ENCODE measurements at regions not wholly inside any gene's neighbourhood (a gene's known extent, or its start where the extent isn't known, plus 50 kb on each side); places are given as distances from the start of the nearest gene placed in this dataset.

GRCh38 chr5:155665361-155665760 lies 651.8 kb downstream of the KIF4B start:
- Histone ChIP-seq H4K5ac (ENCODE audit: insufficient read length, low read depth, low read length) (no peak overlapping the region), H4K20me1 (replicated peaks in 1 of 2; ENCODE audit: control insufficient read depth in 1 of 2, insufficient read depth in 2 of 2, low read length in 2 of 2) (no peaks in the 10 kb centered on the region), H3K23ac (ENCODE audit: insufficient read length) (no peak overlapping the region), H3K23me2 (ENCODE audit: low read depth, low read length) (no peaks in the 10 kb centered on the region), H3K79me1 (ENCODE audit: low read depth, low read length) (no peaks in the 10 kb centered on the region), H2BK20ac (ENCODE audit: low read length) (no peak overlapping the region), H2BK15ac (ENCODE audit: low read length) (no peak overlapping the region), H3K56ac (replicated peaks; ENCODE audit: insufficient read length, low read depth, low read length) (no peak overlapping the region), H3K4ac (replicated peaks; ENCODE audit: insufficient read length, low read depth, low read length) (no peak overlapping the region), H3K27me3 (replicated peaks in 1 of 4; ENCODE audit: control insufficient read depth in 3 of 4, extremely low read depth in 1 of 4, insufficient read depth in 3 of 4, low read length in 3 of 4) (no peaks in the 10 kb centered on the region), H3K79me2 (ENCODE audit: control insufficient read depth in 1 of 2, insufficient read depth in 2 of 2, low read length in 2 of 2) (no peaks in the 10 kb centered on the region), H2AK5ac (ENCODE audit: low read depth, low read length) (no peak overlapping the region), H3K4me2 (ENCODE audit: insufficient read depth in 1 of 2, low read depth in 2 of 2, low read length in 2 of 2) (no peak overlapping the region), H4K91ac (replicated peaks; ENCODE audit: insufficient read length, low read length) (no peak overlapping the region), H3K9ac (replicated peaks in 1 of 4; ENCODE audit: extremely low read depth in 1 of 4, low read depth in 3 of 4, low read length in 3 of 4) (no peak overlapping the region), H2BK12ac (ENCODE audit: low read depth, low read length) (no peak overlapping the region), H2BK5ac (ENCODE audit: low read depth, low read length) (no peak overlapping the region), H3K18ac (ENCODE audit: extremely low read depth, low read length) (no peak overlapping the region), H2BK120ac (replicated peaks; ENCODE audit: low read depth, low read length) (no peak overlapping the region), H3K36me3 (ENCODE audit: control insufficient read depth in 2 of 4, insufficient read depth in 4 of 4, low read length in 3 of 4) (no peaks in the 10 kb centered on the region), H3K14ac (ENCODE audit: insufficient read length) (no peak overlapping the region), H3K4me3 (ENCODE audit: extremely low read depth in 1 of 4, insufficient read depth in 2 of 4, low read depth in 3 of 4, low read length in 4 of 4) (no peak overlapping the region), H3K4me1 (replicated peaks in 1 of 4; ENCODE audit: control insufficient read depth in 3 of 4, insufficient read depth in 4 of 4, low read length in 3 of 4) (no peaks in the 10 kb centered on the region), H3K9me3 (ENCODE audit: insufficient read depth in 2 of 2, low read depth in 1 of 2, low read length in 1 of 2) (no peaks in the 10 kb centered on the region), H4K8ac (ENCODE audit: extremely low read depth, insufficient read depth, low read length) (no peak overlapping the region), H2AFZ (ENCODE audit: low read length) (no peak overlapping the region), H3K27ac (ENCODE audit: low read depth, low read length) (no peak overlapping the region)
- WGBS, 2 experiments (ENCODE audit: extremely low coverage in 1 of 2, insufficient coverage in 1 of 2, insufficient read length in 1 of 2, insufficient replicate concordance in 2 of 2, low coverage in 1 of 2, low lambda C conversion rate in 2 of 2, missing lambda C conversion rate in 1 of 2), result 93% methylated on average over 7 of the region's 7 CpGs; no CpG with 5 or more reads in 1 of the 2 experiments
- FAIRE-seq (no peak), DNase-seq (ENCODE audit: low read depth in 1 of 2, low spot score in 2 of 2) (no peak)
- CTCF ChIA-PET (ENCODE audit: partially characterized antibody), result interaction anchor here (1.6 kb wide), 1 partner anchor 10 kb away, joined by 7 read pairs; no protein-coding TSS in a partner anchor
- POLR2A ChIA-PET (ENCODE audit: partially characterized antibody), result no interaction called here
- TF ChIP-seq HDAC6 (IDR thresholded peaks at IDR 0.05; ENCODE audit: low read depth, low read length), result no peak
- no peak for TF ChIP-seq RNF2 (IDR thresholded peaks at IDR 0.05; ENCODE audit: borderline replicate concordance, low read depth, low read length, missing control alignments, poor library complexity, severe bottlenecking)
- TF ChIP-seq ASH2L (IDR thresholded peaks at IDR 0.05; ENCODE audit: low read length), result no peak
- TF ChIP-seq SP2 (IDR thresholded peaks at IDR 0.05; ENCODE audit: low read length), result no peak
- no peak for TF ChIP-seq TCF12 (IDR thresholded peaks at IDR 0.05; ENCODE audit: low read depth, low read length)
- TF ChIP-seq SIN3A (conservative IDR thresholded peaks at IDR 0.05 in 1 of 2, IDR thresholded peaks at IDR 0.05 in 1 of 2; ENCODE audit: low read depth in 1 of 2, low read length in 2 of 2), result no peak
- TF ChIP-seq KDM4A (IDR thresholded peaks at IDR 0.05; ENCODE audit: low read depth, low read length, severe bottlenecking), result no peak
- TF ChIP-seq CREB1 (IDR thresholded peaks at IDR 0.05), result no peak

Data from H1 (cell line).